KMS-11 (cell line): ENCODE measurements at regions not wholly inside any gene's neighbourhood (a gene's known extent, or its start where the extent isn't known, plus 50 kb on each side); places are given as distances from the start of the nearest gene placed in this dataset.

Experiments
- H2AFZ ChIP-seq: fragments of 200-600 bp; sonication (generic); 2 replicates; pipeline ENCODE4 v1.6.1; 2016; ENCODE audit warnings: antibody characterized with exemption, mixed run types, low read depth
- H3K27ac ChIP-seq: fragments of 200-600 bp; sonication (generic); 2 replicates; pipeline ENCODE4 v1.6.1; 2016; ENCODE audit warnings: mild to moderate bottlenecking, mixed run types
- H3K27me3 ChIP-seq: fragments of 200-600 bp; sonication (generic); 2 replicates; pipeline ENCODE4 v1.6.1; 2017; ENCODE audit warnings: mild to moderate bottlenecking, low read depth, mixed run types, moderate library complexity; ENCODE audit not compliant: insufficient read depth
- H3K36me3 ChIP-seq: fragments of 200-600 bp; sonication (generic); 2 replicates; pipeline ENCODE4 v1.6.1; 2017; ENCODE audit warnings: mild to moderate bottlenecking, mixed run types; ENCODE audit not compliant: insufficient read depth
- H3K4me1 ChIP-seq: fragments of 200-600 bp; sonication (generic); 2 replicates; pipeline ENCODE4 v1.6.1; 2016; ENCODE audit warnings: mild to moderate bottlenecking, low read depth, mixed run types; ENCODE audit not compliant: poor library complexity, severe bottlenecking
- H3K4me2 ChIP-seq: fragments of 200-600 bp; sonication (generic); 2 replicates; pipeline ENCODE4 v1.7.0; 2016; ENCODE audit warnings: mild to moderate bottlenecking, mixed run types
- H3K4me3 ChIP-seq: fragments of 200-600 bp; sonication (generic); IDR thresholded peaks from 2 replicates; pipeline ENCODE4 v1.6.1; 2017; ENCODE audit warnings: low read depth, low read length, mixed read lengths; ENCODE audit not compliant: insufficient read depth
- H3K79me2 ChIP-seq: fragments of 200-600 bp; sonication (generic); 2 replicates; pipeline ENCODE4 v1.6.1; 2016; ENCODE audit warnings: low read depth, mixed run types; ENCODE audit not compliant: insufficient read depth
- H3K9ac ChIP-seq: fragments of 200-600 bp; sonication (generic); 2 replicates; pipeline ENCODE4 v1.6.1; 2016; ENCODE audit warnings: mild to moderate bottlenecking, mixed run types
- H4K20me1 ChIP-seq: fragments of 200-600 bp; sonication (generic); 2 replicates; pipeline ENCODE4 v1.6.1; 2016; ENCODE audit warnings: mild to moderate bottlenecking, mixed run types; ENCODE audit not compliant: insufficient read depth
- CTCF ChIP-seq: fragments of 200-600 bp; sonication (generic); conservative IDR thresholded peaks from 2 replicates; pipeline ENCODE4 v1.6.1; 2017; ENCODE audit warnings: low read depth, mild to moderate bottlenecking, antibody characterized with exemption, low read length, moderate library complexity, mixed read lengths

GRCh38 chr21:18646116-18646515 is 242.5 kb upstream of the TMPRSS15 start:
- H3K36me3 ChIP-seq, result no peaks in the 10 kb centered on the region
- H3K27ac ChIP-seq, result no peak overlapping the region
- TF ChIP-seq CTCF, result no peak
- no peak overlapping the region for H3K4me2 ChIP-seq
- no peaks in the 10 kb centered on the region for H3K27me3 ChIP-seq
- H3K4me3 ChIP-seq, result no peak overlapping the region
- H3K4me1 ChIP-seq, result peaks cover 27% of the 10 kb centered on the region
- H3K9ac ChIP-seq, result no peak overlapping the region
- no peak overlapping the region for H2AFZ ChIP-seq
- no peaks in the 10 kb centered on the region for H4K20me1 ChIP-seq
- no peaks in the 10 kb centered on the region for H3K79me2 ChIP-seq

- no peaks in the 10 kb centered on the region for H3K36me3 ChIP-seq
- H3K4me1 ChIP-seq, result no peaks in the 10 kb centered on the region
- H2AFZ ChIP-seq, result no peak overlapping the region
- no peaks in the 10 kb centered on the region for H4K20me1 ChIP-seq
- no peak overlapping the region for H3K4me3 ChIP-seq
- H3K27me3 ChIP-seq, result no peaks in the 10 kb centered on the region
- H3K9ac ChIP-seq, result no peak overlapping the region
- no peaks in the 10 kb centered on the region for H3K79me2 ChIP-seq
- TF ChIP-seq CTCF, result no peak
- no peak overlapping the region for H3K27ac ChIP-seq
- no peak overlapping the region for H3K4me2 ChIP-seq
These were observed 252.3 kb upstream of the TMPRSS15 start for GRCh38 chr21:18655931-18656330.

GRCh38 chr21:18661842-18662241 is 258.3 kb upstream of the TMPRSS15 start:
- no peaks in the 10 kb centered on the region for H3K36me3 ChIP-seq
- no peak overlapping the region for H3K9ac ChIP-seq
- no peak for TF ChIP-seq CTCF
- no peak overlapping the region for H3K4me3 ChIP-seq
- no peaks in the 10 kb centered on the region for H4K20me1 ChIP-seq
- no peaks in the 10 kb centered on the region for H3K27me3 ChIP-seq
- no peaks in the 10 kb centered on the region for H3K79me2 ChIP-seq
- no peaks in the 10 kb centered on the region for H3K4me1 ChIP-seq
- no peak overlapping the region for H3K27ac ChIP-seq
- no peak overlapping the region for H3K4me2 ChIP-seq
- H2AFZ ChIP-seq, result no peak overlapping the region

GRCh38 chr21:18663663-18664062 is 260.1 kb upstream of the TMPRSS15 start:
- Histone ChIP-seq H3K4me1 (no peaks in the 10 kb centered on the region), H3K4me3 (no peak overlapping the region), H3K9ac (no peak overlapping the region), H4K20me1 (no peaks in the 10 kb centered on the region), H3K36me3 (no peaks in the 10 kb centered on the region), H3K79me2 (no peaks in the 10 kb centered on the region), H3K27me3 (no peaks in the 10 kb centered on the region), H3K27ac (no peak overlapping the region), H3K4me2 (no peak overlapping the region), H2AFZ (no peak overlapping the region)
- no peak for TF ChIP-seq CTCF

GRCh38 chr21:18666725-18667124 is 263.1 kb upstream of the TMPRSS15 start:
- Histone ChIP-seq H3K9ac (no peak overlapping the region), H3K4me3 (no peak overlapping the region), H3K4me2 (no peak overlapping the region), H4K20me1 (no peaks in the 10 kb centered on the region), H3K27ac (no peak overlapping the region), H2AFZ (no peak overlapping the region), H3K27me3 (no peaks in the 10 kb centered on the region), H3K4me1 (no peaks in the 10 kb centered on the region), H3K79me2 (no peaks in the 10 kb centered on the region), H3K36me3 (no peaks in the 10 kb centered on the region)
- TF ChIP-seq CTCF, result no peak
